Neural progenitor cell (in vitro differentiated cells): ENCODE measurements at regions not wholly inside any gene's neighbourhood (a gene's known extent, or its start where the extent isn't known, plus 50 kb on each side); places are given as distances from the start of the nearest gene placed in this dataset.

Experiments used
- CTCF ChIP-seq: fragments of 200-600 bp; sonication (generic); IDR thresholded peaks from 2 replicates; pipeline ENCODE4 v1.5.1; 2017; ENCODE audit warnings: antibody characterized with exemption, mild to moderate bottlenecking
- EZH2 ChIP-seq: fragments of 200-600 bp; sonication (generic); IDR thresholded peaks from 2 replicates; pipeline ENCODE4 v1.6.1; 2017; ENCODE audit warnings: antibody characterized with exemption, mild to moderate bottlenecking, moderate library complexity

- TF ChIP-seq CTCF (no peak), EZH2 (no peak)
Observed at GRCh38 chr6:125631165-125631564, 118.3 kb upstream of the HEY2 start.
